ENCODE measurements at regions not wholly inside any gene's neighbourhood (a gene's known extent, or its start where the extent isn't known, plus 50 kb on each side); places are given as distances from the start of the nearest gene placed in this dataset.
"Not testable (repeated sequence)": the region's sequence is repeated elsewhere in the genome, so short reads cannot be mapped to it uniquely, and the experiment has no call there.

- Histone ChIP-seq H3K27me3 (replicated peaks; ENCODE audit: control insufficient read depth, insufficient read depth, low read length) (no peaks in the 10 kb centered on the region; the same call in 1 of the 2 replicates), H3K36me3 (ENCODE audit: control insufficient read depth, insufficient read depth, low read length) (no peaks in the 10 kb centered on the region), H3K4me3 (replicated peaks; ENCODE audit: low read depth, low read length) (peak overlapping the region; percentile 48)
- DNase-seq (ENCODE audit: extremely low read depth, insufficient read length), result no peak
- TF ChIP-seq, protein P1, sequence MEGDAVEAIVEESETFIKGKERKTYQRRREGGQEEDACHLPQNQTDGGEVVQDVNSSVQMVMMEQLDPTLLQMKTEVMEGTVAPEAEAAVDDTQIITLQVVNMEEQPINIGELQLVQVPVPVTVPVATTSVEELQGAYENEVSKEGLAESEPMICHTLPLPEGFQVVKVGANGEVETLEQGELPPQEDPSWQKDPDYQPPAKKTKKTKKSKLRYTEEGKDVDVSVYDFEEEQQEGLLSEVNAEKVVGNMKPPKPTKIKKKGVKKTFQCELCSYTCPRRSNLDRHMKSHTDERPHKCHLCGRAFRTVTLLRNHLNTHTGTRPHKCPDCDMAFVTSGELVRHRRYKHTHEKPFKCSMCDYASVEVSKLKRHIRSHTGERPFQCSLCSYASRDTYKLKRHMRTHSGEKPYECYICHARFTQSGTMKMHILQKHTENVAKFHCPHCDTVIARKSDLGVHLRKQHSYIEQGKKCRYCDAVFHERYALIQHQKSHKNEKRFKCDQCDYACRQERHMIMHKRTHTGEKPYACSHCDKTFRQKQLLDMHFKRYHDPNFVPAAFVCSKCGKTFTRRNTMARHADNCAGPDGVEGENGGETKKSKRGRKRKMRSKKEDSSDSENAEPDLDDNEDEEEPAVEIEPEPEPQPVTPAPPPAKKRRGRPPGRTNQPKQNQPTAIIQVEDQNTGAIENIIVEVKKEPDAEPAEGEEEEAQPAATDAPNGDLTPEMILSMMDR (IDR thresholded peaks at IDR 0.05; ENCODE audit: insufficient read depth, low read length, poor library complexity, severe bottlenecking), result no peak
Measured at GRCh38 chr6:1162367-1163275, 149.3 kb upstream of the FOXQ1 start.

DNA sequence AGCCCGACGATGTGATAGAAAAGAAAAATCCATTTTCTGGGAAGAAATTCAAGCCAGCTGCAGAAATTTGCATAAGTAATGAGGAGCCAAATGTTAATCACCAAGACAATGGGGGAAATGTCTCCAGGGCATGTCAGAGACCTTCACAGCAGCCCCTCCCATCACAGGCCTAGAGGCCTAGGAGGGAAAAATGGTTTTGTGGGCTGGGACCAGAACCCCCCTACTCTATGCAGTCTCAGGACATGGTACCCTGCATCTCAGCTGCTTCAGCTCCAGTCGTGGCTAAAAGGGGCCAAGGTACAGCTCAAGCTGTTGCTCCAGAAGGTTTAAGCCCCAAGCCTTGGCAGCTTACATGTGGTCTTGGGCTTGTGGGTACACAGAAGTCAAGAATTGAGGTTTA, 155.5 kb upstream of the FOXQ1 start:
- DNase-seq (ENCODE audit: extremely low read depth, insufficient read length); H3K4me3 ChIP-seq (replicated peaks; ENCODE audit: low read depth, low read length); H3K36me3 ChIP-seq (ENCODE audit: control insufficient read depth, insufficient read depth, low read length); H3K27me3 ChIP-seq (replicated peaks; ENCODE audit: control insufficient read depth, insufficient read depth, low read length): not testable (repeated sequence)

DNA sequence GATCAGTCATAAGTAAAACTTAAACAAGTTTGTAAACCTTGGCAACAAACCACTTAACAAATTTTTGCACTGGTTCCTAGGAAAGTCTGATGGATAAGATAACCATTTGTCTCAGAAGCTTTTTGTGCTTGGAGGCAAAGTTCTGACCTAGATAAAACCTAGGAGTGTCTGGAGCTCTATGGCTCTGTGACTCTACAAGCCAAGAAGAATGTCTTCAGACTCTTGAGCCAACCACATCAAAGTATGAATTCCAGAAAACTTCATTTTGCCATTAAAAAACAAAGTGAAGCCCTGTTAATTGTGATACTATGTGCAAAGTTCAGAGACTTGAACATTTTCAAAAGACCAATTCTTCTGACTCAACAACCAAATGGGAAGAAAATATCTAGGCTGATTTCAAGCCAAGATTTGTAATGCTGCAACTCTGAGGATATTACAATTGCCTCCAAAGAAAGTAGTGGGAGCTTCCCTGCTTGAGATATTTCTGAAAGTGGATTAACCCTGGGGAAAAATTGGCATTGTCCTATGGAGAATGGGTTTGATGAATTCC, 158.1 kb upstream of the FOXQ1 start:
- no peak for DNase-seq (ENCODE audit: extremely low read depth, insufficient read length)
- Histone ChIP-seq H3K36me3 (ENCODE audit: control insufficient read depth, insufficient read depth, low read length) (no peaks in the 10 kb centered on the region), H3K4me3 (replicated peaks; ENCODE audit: low read depth, low read length) (no peak overlapping the region), H3K27me3 (replicated peaks; ENCODE audit: control insufficient read depth, insufficient read depth, low read length) (no peaks in the 10 kb centered on the region; the same call in 1 of the 2 replicates)
- TF ChIP-seq, protein P1 (IDR thresholded peaks at IDR 0.05; ENCODE audit: insufficient read depth, low read length, poor library complexity, severe bottlenecking), result no peak

DNA sequence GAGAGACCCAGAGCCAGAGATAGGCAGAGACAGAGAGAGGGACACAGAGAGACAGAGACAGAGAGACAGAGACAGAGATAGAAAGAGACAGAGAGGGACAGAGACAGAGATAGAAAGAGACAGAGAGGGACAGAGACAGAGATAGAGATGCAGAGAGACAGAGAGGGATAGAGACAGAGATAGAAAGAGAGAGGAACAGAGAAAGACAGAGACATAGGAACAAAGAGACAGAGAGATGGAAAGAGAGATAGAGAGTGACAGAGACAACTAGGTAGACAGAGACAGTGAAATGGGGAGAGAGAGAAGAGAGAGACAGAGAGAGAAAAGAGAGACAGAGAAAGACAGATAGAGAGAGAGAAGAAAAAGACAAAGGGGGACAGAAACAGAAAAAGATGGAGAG, 165.4 kb upstream of the FOXQ1 start:
- TF ChIP-seq, protein P1 (IDR thresholded peaks at IDR 0.05; ENCODE audit: insufficient read depth, low read length, poor library complexity, severe bottlenecking), result no peak
- H3K36me3 ChIP-seq (ENCODE audit: control insufficient read depth, insufficient read depth, low read length), result no peaks in the 10 kb centered on the region

GRCh38 chr6:1145768-1146218, 166.1 kb upstream of the FOXQ1 start:
- H3K4me3 ChIP-seq (replicated peaks; ENCODE audit: low read depth, low read length), result no peak overlapping the region
- TF ChIP-seq, protein P1 (IDR thresholded peaks at IDR 0.05; ENCODE audit: insufficient read depth, low read length, poor library complexity, severe bottlenecking), result no peak
- H3K36me3 ChIP-seq (ENCODE audit: control insufficient read depth, insufficient read depth, low read length), result no peaks in the 10 kb centered on the region
- DNase-seq (ENCODE audit: extremely low read depth, insufficient read length), result no peak
- no peaks in the 10 kb centered on the region for H3K27me3 ChIP-seq (replicated peaks; ENCODE audit: control insufficient read depth, insufficient read depth, low read length)

More for the DNA sequence above, 165.4 kb upstream of the FOXQ1 start:
- no peak for DNase-seq (ENCODE audit: extremely low read depth, insufficient read length)
- Histone ChIP-seq H3K27me3 (replicated peaks; ENCODE audit: control insufficient read depth, insufficient read depth, low read length) (no peaks in the 10 kb centered on the region), H3K4me3 (replicated peaks; ENCODE audit: low read depth, low read length) (no peak overlapping the region)
